GM19025 (cell line): ENCODE measurements at regions not wholly inside any gene's neighbourhood (a gene's known extent, or its start where the extent isn't known, plus 50 kb on each side); places are given as distances from the start of the nearest gene placed in this dataset.

Source experiments
- ATAC-seq: cut with Tn5 transposase; IDR thresholded peaks from one replicate; pipeline ENCODE4 v1.9.1; 2021; ENCODE audit warnings: mild to moderate bottlenecking, low read depth, moderate library complexity; ENCODE audit not compliant: unreplicated experiment

- no peak for ATAC-seq
These were observed 304.9 kb downstream of the GBA3 start for GRCh38 chr4:22997358-22998224.

- no peak for ATAC-seq
These were observed 298.8 kb downstream of the GBA3 start for GRCh38 chr4:22991576-22991975.

GRCh38 chr4:22988526-22988925 lies 295.8 kb downstream of the GBA3 start:
- no peak for ATAC-seq

GRCh38 chr4:22987870-22988269 lies 295.1 kb downstream of the GBA3 start:
- no peak for ATAC-seq

GRCh38 chr4:22986881-22987280 lies 294.1 kb downstream of the GBA3 start:
- ATAC-seq, result no peak

- ATAC-seq, result no peak
These were observed 293.5 kb downstream of the GBA3 start for GRCh38 chr4:22986262-22986661.

GRCh38 chr4:22984390-22984789 lies 291.7 kb downstream of the GBA3 start:
- no peak for ATAC-seq

- ATAC-seq, result no peak
These were observed 285.9 kb downstream of the GBA3 start for GRCh38 chr4:22978656-22979055.

- no peak for ATAC-seq
These were observed 277.9 kb downstream of the GBA3 start for GRCh38 chr4:22970665-22971064.

GRCh38 chr4:22969287-22969896 lies 276.7 kb downstream of the GBA3 start:
- no peak for ATAC-seq

- no peak for ATAC-seq
These were observed 269.6 kb downstream of the GBA3 start for GRCh38 chr4:22962295-22962694.

- ATAC-seq, result no peak
These were observed 266.7 kb downstream of the GBA3 start for GRCh38 chr4:22959483-22959882.

- ATAC-seq, result no peak
These were observed 265.1 kb downstream of the GBA3 start for GRCh38 chr4:22957774-22958309.

- ATAC-seq, result no peak
These were observed 256.6 kb downstream of the GBA3 start for GRCh38 chr4:22949161-22949855.

- no peak for ATAC-seq
These were observed 255.1 kb downstream of the GBA3 start for GRCh38 chr4:22947851-22948250.

GRCh38 chr4:22942920-22943559 lies 250.3 kb downstream of the GBA3 start:
- ATAC-seq, result no peak

- ATAC-seq, result no peak
These were observed 249.1 kb downstream of the GBA3 start for GRCh38 chr4:22941688-22942375.

- no peak for ATAC-seq
These were observed 239.6 kb downstream of the GBA3 start for GRCh38 chr4:22932326-22932725.

- ATAC-seq, result no peak
These were observed 229.7 kb downstream of the GBA3 start for GRCh38 chr4:22922426-22922825.

- ATAC-seq, result no peak
These were observed 229.2 kb downstream of the GBA3 start for GRCh38 chr4:22921936-22922335.
